Activated T-cell treated with anti-CD3 and anti-CD28 coated beads, Interleukin-2, amount 50 U/mL, for 4 hours (primary cell): ENCODE measurements at regions not wholly inside any gene's neighbourhood (a gene's known extent, or its start where the extent isn't known, plus 50 kb on each side); places are given as distances from the start of the nearest gene placed in this dataset.
"Not testable (repeated sequence)": the region's sequence is repeated elsewhere in the genome, so short reads cannot be mapped to it uniquely, and the experiment has no call there.

Experiments
- ATAC-seq, 2 donors: fragments of 200-7000 bp; cut with Tn5 transposase; one replicate each; pipeline ENCODE4 v1.10.0; 2021
- DNase-seq: peaks from one replicate; pipeline ENCODE4 v3.0.0-alpha.2; 2020
- H3K27me3 Mint-ChIP-seq: one replicate; pipeline ENCODE4 v1.8.0; 2021; ENCODE audit warnings: low read depth, mixed read lengths
- H3K36me3 Mint-ChIP-seq: one replicate; pipeline ENCODE4 v1.8.0; 2022; ENCODE audit warnings: mixed read lengths; ENCODE audit not compliant: insufficient read depth
- H3K4me1 Mint-ChIP-seq: one replicate; pipeline ENCODE4 v1.8.0; 2021; ENCODE audit warnings: low read depth, mixed read lengths
- H3K4me3 Mint-ChIP-seq: one replicate; pipeline ENCODE4 v1.8.0; 2021; ENCODE audit warnings: mild to moderate bottlenecking, moderate library complexity, mixed read lengths
- H3K9me3 Mint-ChIP-seq: one replicate; pipeline ENCODE4 v1.8.0; 2021; ENCODE audit warnings: mixed read lengths

GRCh38 chr20:40945189-40945588, 83.4 kb upstream of the TOP1 start:
- Mint-ChIP-seq H3K9me3 (no peaks in the 10 kb centered on the region), H3K27me3 (peaks cover 12% of the 10 kb centered on the region), H3K4me3 (no peak overlapping the region), H3K36me3 (no peaks in the 10 kb centered on the region), H3K4me1 (peaks cover 2% of the 10 kb centered on the region)
- no peak for ATAC-seq
- no peak for DNase-seq

- Mint-ChIP-seq H3K4me3 (no peak overlapping the region), H3K9me3 (no peaks in the 10 kb centered on the region), H3K36me3 (no peaks in the 10 kb centered on the region), H3K4me1 (peaks cover 2% of the 10 kb centered on the region), H3K27me3 (peaks cover 16% of the 10 kb centered on the region)
- DNase-seq, result no peak
- no peak for ATAC-seq
Observed at GRCh38 chr20:40945754-40946450, 82.7 kb upstream of the TOP1 start.

GRCh38 chr20:40946451-40946850, 82.2 kb upstream of the TOP1 start:
- H3K4me1 Mint-ChIP-seq, result peaks cover 2% of the 10 kb centered on the region
- peaks cover 18% of the 10 kb centered on the region for H3K27me3 Mint-ChIP-seq
- no peak overlapping the region for H3K4me3 Mint-ChIP-seq
- no peaks in the 10 kb centered on the region for H3K9me3 Mint-ChIP-seq
- no peak for ATAC-seq
- DNase-seq, result no peak
- no peaks in the 10 kb centered on the region for H3K36me3 Mint-ChIP-seq

GRCh38 chr20:40948465-40949267, 80.0 kb upstream of the TOP1 start:
- no peak for DNase-seq
- Mint-ChIP-seq H3K36me3 (no peaks in the 10 kb centered on the region), H3K27me3 (peaks cover 18% of the 10 kb centered on the region), H3K4me3 (no peak overlapping the region), H3K4me1 (no peaks in the 10 kb centered on the region), H3K9me3 (no peaks in the 10 kb centered on the region)
- ATAC-seq, result no peak

GRCh38 chr20:40949346-40949745, 79.3 kb upstream of the TOP1 start:
- H3K4me1 Mint-ChIP-seq, result no peaks in the 10 kb centered on the region
- peaks cover 18% of the 10 kb centered on the region for H3K27me3 Mint-ChIP-seq
- ATAC-seq, result no peak
- no peaks in the 10 kb centered on the region for H3K36me3 Mint-ChIP-seq
- H3K9me3 Mint-ChIP-seq, result no peaks in the 10 kb centered on the region
- no peak for DNase-seq
- H3K4me3 Mint-ChIP-seq, result no peak overlapping the region

GRCh38 chr20:40952136-40952535, 76.5 kb upstream of the TOP1 start:
- Mint-ChIP-seq H3K27me3 (peaks cover 6% of the 10 kb centered on the region), H3K9me3 (no peaks in the 10 kb centered on the region), H3K36me3 (no peaks in the 10 kb centered on the region), H3K4me3 (no peak overlapping the region), H3K4me1 (no peaks in the 10 kb centered on the region)
- DNase-seq (no peak), ATAC-seq (no peak)

GRCh38 chr20:40953416-40953815, 75.2 kb upstream of the TOP1 start:
- Mint-ChIP-seq H3K4me1 (no peaks in the 10 kb centered on the region), H3K4me3 (no peak overlapping the region), H3K9me3 (no peaks in the 10 kb centered on the region), H3K27me3 (peaks cover 6% of the 10 kb centered on the region), H3K36me3 (no peaks in the 10 kb centered on the region)
- DNase-seq, result no peak
- ATAC-seq, result no peak

- DNase-seq (no peak), ATAC-seq (peak; percentile 34 to 54)
- H3K9me3 Mint-ChIP-seq, result no peaks in the 10 kb centered on the region
- H3K27me3 Mint-ChIP-seq, result peaks cover 6% of the 10 kb centered on the region
- no peak overlapping the region for H3K4me3 Mint-ChIP-seq
- H3K4me1 Mint-ChIP-seq, result no peaks in the 10 kb centered on the region
- no peaks in the 10 kb centered on the region for H3K36me3 Mint-ChIP-seq
Observed at GRCh38 chr20:40953856-40954255, 74.8 kb upstream of the TOP1 start.

GRCh38 chr20:40954521-40955165, 74.0 kb upstream of the TOP1 start:
- Mint-ChIP-seq H3K4me3 (no peak overlapping the region), H3K4me1 (no peaks in the 10 kb centered on the region), H3K9me3 (no peaks in the 10 kb centered on the region), H3K27me3 (peaks cover 6% of the 10 kb centered on the region), H3K36me3 (no peaks in the 10 kb centered on the region)
- ATAC-seq (no peak), DNase-seq (no peak)

- no peak overlapping the region for H3K4me3 Mint-ChIP-seq
- H3K27me3 Mint-ChIP-seq, result peaks cover 6% of the 10 kb centered on the region
- H3K9me3 Mint-ChIP-seq, result no peaks in the 10 kb centered on the region
- H3K4me1 Mint-ChIP-seq, result no peaks in the 10 kb centered on the region
- DNase-seq (no peak), ATAC-seq (no peak)
- H3K36me3 Mint-ChIP-seq, result no peaks in the 10 kb centered on the region
Observed at GRCh38 chr20:40955326-40955725, 73.3 kb upstream of the TOP1 start.

GRCh38 chr20:40955826-40956225, 72.8 kb upstream of the TOP1 start:
- DNase-seq, ATAC-seq, H3K36me3 Mint-ChIP-seq, H3K4me3 Mint-ChIP-seq, H3K27me3 Mint-ChIP-seq, H3K4me1 Mint-ChIP-seq, H3K9me3 Mint-ChIP-seq: not testable (repeated sequence)

- no peaks in the 10 kb centered on the region for H3K9me3 Mint-ChIP-seq
- ATAC-seq, result no peak
- no peak for DNase-seq
- peaks cover 4% of the 10 kb centered on the region for H3K4me1 Mint-ChIP-seq
- no peaks in the 10 kb centered on the region for H3K36me3 Mint-ChIP-seq
- H3K27me3 Mint-ChIP-seq, result no peaks in the 10 kb centered on the region
- no peak overlapping the region for H3K4me3 Mint-ChIP-seq
Observed at GRCh38 chr20:40956542-40957264, 71.9 kb upstream of the TOP1 start.

- peaks cover 8% of the 10 kb centered on the region for H3K4me1 Mint-ChIP-seq
- no peaks in the 10 kb centered on the region for H3K27me3 Mint-ChIP-seq
- no peaks in the 10 kb centered on the region for H3K36me3 Mint-ChIP-seq
- no peaks in the 10 kb centered on the region for H3K9me3 Mint-ChIP-seq
- no peak overlapping the region for H3K4me3 Mint-ChIP-seq
- ATAC-seq, result no peak
- no peak for DNase-seq
Observed at GRCh38 chr20:40957265-40957760, 71.3 kb upstream of the TOP1 start.

GRCh38 chr20:40958598-40958997, 70.0 kb upstream of the TOP1 start:
- Mint-ChIP-seq H3K9me3 (no peaks in the 10 kb centered on the region), H3K27me3 (no peaks in the 10 kb centered on the region), H3K4me1 (peaks cover 8% of the 10 kb centered on the region), H3K4me3 (no peak overlapping the region), H3K36me3 (no peaks in the 10 kb centered on the region)
- ATAC-seq, result no peak
- DNase-seq, result no peak
